SK-N-SH (cell line): ENCODE measurements at regions not wholly inside any gene's neighbourhood (a gene's known extent, or its start where the extent isn't known, plus 50 kb on each side); places are given as distances from the start of the nearest gene placed in this dataset.

Experiments used
- SIN3A ChIP-seq: IDR thresholded peaks from 2 replicates; pipeline ENCODE4 v1.6.1; 2012; ENCODE audit warnings: low read depth, mild to moderate bottlenecking, low read length, moderate library complexity, borderline replicate concordance
- YY1 ChIP-seq: IDR thresholded peaks from 2 replicates; pipeline ENCODE4 v1.4.0; 2012; ENCODE audit warnings: low read depth, mild to moderate bottlenecking
- TF ChIP-seq, protein P1 (sequence below): fragments of 200-600 bp; sonication (generic); IDR thresholded peaks from 2 replicates; pipeline ENCODE4 v1.6.1; 2017; ENCODE audit warnings: antibody characterized with exemption, mild to moderate bottlenecking, moderate library complexity

DNA sequence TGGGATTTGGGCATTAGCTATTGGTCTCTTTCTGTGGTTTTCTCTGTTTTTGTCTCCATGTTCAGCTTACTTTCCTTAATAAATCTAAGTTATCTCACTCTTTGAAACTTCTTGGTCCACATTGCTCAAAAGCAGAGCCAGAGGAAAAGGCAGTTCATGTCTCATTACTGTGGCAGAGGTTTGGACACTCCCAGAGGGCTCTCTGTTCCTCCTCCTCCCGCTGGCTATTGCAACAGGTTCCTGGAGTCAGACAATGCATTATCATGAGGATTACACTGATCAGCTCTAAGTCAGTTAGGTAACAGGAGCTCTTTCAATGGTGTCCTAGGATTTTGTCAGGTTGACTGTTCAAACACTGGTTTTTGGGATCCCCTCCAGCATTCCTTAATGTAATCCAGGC lies 298.8 kb downstream of the NDFIP2 start:
- TF ChIP-seq SIN3A (no peak), YY1 (no peak)
- TF ChIP-seq, protein P1, sequence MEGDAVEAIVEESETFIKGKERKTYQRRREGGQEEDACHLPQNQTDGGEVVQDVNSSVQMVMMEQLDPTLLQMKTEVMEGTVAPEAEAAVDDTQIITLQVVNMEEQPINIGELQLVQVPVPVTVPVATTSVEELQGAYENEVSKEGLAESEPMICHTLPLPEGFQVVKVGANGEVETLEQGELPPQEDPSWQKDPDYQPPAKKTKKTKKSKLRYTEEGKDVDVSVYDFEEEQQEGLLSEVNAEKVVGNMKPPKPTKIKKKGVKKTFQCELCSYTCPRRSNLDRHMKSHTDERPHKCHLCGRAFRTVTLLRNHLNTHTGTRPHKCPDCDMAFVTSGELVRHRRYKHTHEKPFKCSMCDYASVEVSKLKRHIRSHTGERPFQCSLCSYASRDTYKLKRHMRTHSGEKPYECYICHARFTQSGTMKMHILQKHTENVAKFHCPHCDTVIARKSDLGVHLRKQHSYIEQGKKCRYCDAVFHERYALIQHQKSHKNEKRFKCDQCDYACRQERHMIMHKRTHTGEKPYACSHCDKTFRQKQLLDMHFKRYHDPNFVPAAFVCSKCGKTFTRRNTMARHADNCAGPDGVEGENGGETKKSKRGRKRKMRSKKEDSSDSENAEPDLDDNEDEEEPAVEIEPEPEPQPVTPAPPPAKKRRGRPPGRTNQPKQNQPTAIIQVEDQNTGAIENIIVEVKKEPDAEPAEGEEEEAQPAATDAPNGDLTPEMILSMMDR = no peak
